ENCODE measurements at regions not wholly inside any gene's neighbourhood (a gene's known extent, or its start where the extent isn't known, plus 50 kb on each side); places are given as distances from the start of the nearest gene placed in this dataset.

DNA sequence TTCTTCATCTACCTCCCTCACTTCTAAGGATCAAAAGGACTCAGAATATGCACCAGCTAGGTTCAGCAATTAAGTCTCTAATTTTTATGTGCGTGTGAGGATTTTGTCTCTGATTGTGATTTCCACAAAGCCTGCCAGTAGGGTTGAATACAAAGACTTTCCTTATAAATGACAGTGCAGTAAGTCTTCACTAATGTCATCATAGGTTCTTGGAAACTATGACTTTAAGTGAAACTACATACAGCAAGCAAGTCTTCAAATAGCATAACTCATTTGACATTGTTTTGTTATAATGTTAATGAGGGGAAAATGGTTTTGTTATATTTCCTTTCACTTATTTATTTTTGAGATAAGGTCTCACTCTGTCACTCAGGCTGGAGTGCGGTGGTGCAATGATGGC lies 526.3 kb upstream of the DCC start:
- TF ChIP-seq, protein P1, sequence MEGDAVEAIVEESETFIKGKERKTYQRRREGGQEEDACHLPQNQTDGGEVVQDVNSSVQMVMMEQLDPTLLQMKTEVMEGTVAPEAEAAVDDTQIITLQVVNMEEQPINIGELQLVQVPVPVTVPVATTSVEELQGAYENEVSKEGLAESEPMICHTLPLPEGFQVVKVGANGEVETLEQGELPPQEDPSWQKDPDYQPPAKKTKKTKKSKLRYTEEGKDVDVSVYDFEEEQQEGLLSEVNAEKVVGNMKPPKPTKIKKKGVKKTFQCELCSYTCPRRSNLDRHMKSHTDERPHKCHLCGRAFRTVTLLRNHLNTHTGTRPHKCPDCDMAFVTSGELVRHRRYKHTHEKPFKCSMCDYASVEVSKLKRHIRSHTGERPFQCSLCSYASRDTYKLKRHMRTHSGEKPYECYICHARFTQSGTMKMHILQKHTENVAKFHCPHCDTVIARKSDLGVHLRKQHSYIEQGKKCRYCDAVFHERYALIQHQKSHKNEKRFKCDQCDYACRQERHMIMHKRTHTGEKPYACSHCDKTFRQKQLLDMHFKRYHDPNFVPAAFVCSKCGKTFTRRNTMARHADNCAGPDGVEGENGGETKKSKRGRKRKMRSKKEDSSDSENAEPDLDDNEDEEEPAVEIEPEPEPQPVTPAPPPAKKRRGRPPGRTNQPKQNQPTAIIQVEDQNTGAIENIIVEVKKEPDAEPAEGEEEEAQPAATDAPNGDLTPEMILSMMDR (IDR thresholded peaks at IDR 0.05), result no peak
- TF ChIP-seq POLR2A (IDR thresholded peaks at IDR 0.05; ENCODE audit: low read length) (no peak), CEBPB (IDR thresholded peaks at IDR 0.05) (no peak)

Measured in A549 (cell line).